Activated naive CD4-positive, alpha-beta T cell treated with anti-CD3 and anti-CD28 coated beads for 36 hours (primary cell): ENCODE measurements at regions not wholly inside any gene's neighbourhood (a gene's known extent, or its start where the extent isn't known, plus 50 kb on each side); places are given as distances from the start of the nearest gene placed in this dataset.
"Not testable (repeated sequence)": the region's sequence is repeated elsewhere in the genome, so short reads cannot be mapped to it uniquely, and the experiment has no call there.

Experiments used
- CTCF ChIA-PET: fragments of 350-600 bp; sonication (Branson Sonifier 250); formaldehyde crosslinking; loops from one replicate; lab custom pipeline; 2021; ENCODE audit warnings: antibody characterized with exemption; lab: Charles Lee
- DNase-seq: peaks from one replicate; pipeline ENCODE4 v3.0.0-alpha.2; 2020
- H3K27ac Mint-ChIP-seq: one replicate; pipeline ENCODE4 v1.8.0; 2021; ENCODE audit warnings: mild to moderate bottlenecking, mixed read lengths
- H3K27me3 Mint-ChIP-seq: one replicate; pipeline ENCODE4 v1.8.0; 2021; ENCODE audit warnings: low read depth, mixed read lengths
- H3K36me3 Mint-ChIP-seq: one replicate; pipeline ENCODE4 v1.8.0; 2021; ENCODE audit warnings: low read depth, mixed read lengths
- H3K4me1 Mint-ChIP-seq: one replicate; pipeline ENCODE4 v1.8.0; 2021; ENCODE audit warnings: low read depth, mixed read lengths
- H3K4me3 Mint-ChIP-seq: one replicate; pipeline ENCODE4 v1.8.0; 2021; ENCODE audit warnings: mild to moderate bottlenecking, moderate library complexity, mixed read lengths
- H3K9me3 Mint-ChIP-seq: one replicate; pipeline ENCODE4 v1.8.0; 2021; ENCODE audit warnings: mixed read lengths
- intact Hi-C: fragments of 100-400 bp; cut with micrococcal nuclease; formaldehyde crosslinking; loops from one replicate; pipeline ENCODE4 v1.15.1; 2023

- Mint-ChIP-seq H3K4me3 (no peak overlapping the region), H3K4me1 (peaks cover 38% of the 10 kb centered on the region), H3K9me3 (no peaks in the 10 kb centered on the region), H3K27me3 (no peaks in the 10 kb centered on the region), H3K36me3 (no peaks in the 10 kb centered on the region), H3K27ac (no peak overlapping the region)
- intact Hi-C loops: loop anchor here (10.0 kb wide), 1 partner anchor 513 kb away; the partner anchor contains the start of gene TAS2R38
- CTCF ChIA-PET: interaction anchor here (2.7 kb wide), 1 partner anchor 10 kb away, joined by 12 read pairs; no protein-coding TSS in a partner anchor
- DNase-seq: no peak
Measured at GRCh38 chr7:142488036-142488633, 230.3 kb upstream of the PRSS58 start.

GRCh38 chr7:142487565-142487964 lies 229.7 kb upstream of the PRSS58 start:
- H3K27me3 Mint-ChIP-seq, DNase-seq, H3K4me3 Mint-ChIP-seq, H3K36me3 Mint-ChIP-seq, H3K9me3 Mint-ChIP-seq, H3K27ac Mint-ChIP-seq: not testable (repeated sequence)
- CTCF ChIA-PET: interaction anchor here (2.0 to 2.7 kb wide), 2 partner anchors 10 to 31 kb away, joined by 6 to 12 read pairs; no protein-coding TSS in a partner anchor
- intact Hi-C loops: loop anchor here (1.0 to 10.0 kb wide), 2 partner anchors 19 to 513 kb away; partner anchors contain the start of gene TAS2R38
- H3K4me1 Mint-ChIP-seq: peaks cover 39% of the 10 kb centered on the region

GRCh38 chr7:142487124-142487523 lies 229.3 kb upstream of the PRSS58 start:
- peaks cover 39% of the 10 kb centered on the region for H3K4me1 Mint-ChIP-seq
- no peak overlapping the region for H3K4me3 Mint-ChIP-seq
- CTCF ChIA-PET: interaction anchor here (0.7 to 12.0 kb wide), 9 partner anchors 9 to 131 kb away, joined by 3 to 361 read pairs (median 6); no protein-coding TSS in a partner anchor
- no peaks in the 10 kb centered on the region for H3K27me3 Mint-ChIP-seq
- no peaks in the 10 kb centered on the region for H3K9me3 Mint-ChIP-seq
- H3K27ac Mint-ChIP-seq: no peak overlapping the region
- intact Hi-C loops: loop anchor here (1.0 to 10.0 kb wide), 2 partner anchors 19 to 512 kb away; partner anchors contain the start of gene TAS2R38
- no peaks in the 10 kb centered on the region for H3K36me3 Mint-ChIP-seq
- DNase-seq: no peak

GRCh38 chr7:142485617-142486226 lies 227.9 kb upstream of the PRSS58 start:
- no peaks in the 10 kb centered on the region for H3K9me3 Mint-ChIP-seq
- CTCF ChIA-PET: interaction anchor here (0.8 to 12.0 kb wide), 15 partner anchors 8 to 73 kb away, joined by 3 to 361 read pairs (median 4); no protein-coding TSS in a partner anchor
- peak; percentile 61 for DNase-seq
- H3K4me3 Mint-ChIP-seq: no peak overlapping the region
- no peaks in the 10 kb centered on the region for H3K36me3 Mint-ChIP-seq
- H3K27ac Mint-ChIP-seq: peak overlapping the region; percentile 8
- no peaks in the 10 kb centered on the region for H3K27me3 Mint-ChIP-seq
- peaks cover 44% of the 10 kb centered on the region for H3K4me1 Mint-ChIP-seq
- intact Hi-C loops: loop anchor here (10.0 kb wide), 1 partner anchor 511 kb away; the partner anchor contains the start of gene TAS2R38

DNA sequence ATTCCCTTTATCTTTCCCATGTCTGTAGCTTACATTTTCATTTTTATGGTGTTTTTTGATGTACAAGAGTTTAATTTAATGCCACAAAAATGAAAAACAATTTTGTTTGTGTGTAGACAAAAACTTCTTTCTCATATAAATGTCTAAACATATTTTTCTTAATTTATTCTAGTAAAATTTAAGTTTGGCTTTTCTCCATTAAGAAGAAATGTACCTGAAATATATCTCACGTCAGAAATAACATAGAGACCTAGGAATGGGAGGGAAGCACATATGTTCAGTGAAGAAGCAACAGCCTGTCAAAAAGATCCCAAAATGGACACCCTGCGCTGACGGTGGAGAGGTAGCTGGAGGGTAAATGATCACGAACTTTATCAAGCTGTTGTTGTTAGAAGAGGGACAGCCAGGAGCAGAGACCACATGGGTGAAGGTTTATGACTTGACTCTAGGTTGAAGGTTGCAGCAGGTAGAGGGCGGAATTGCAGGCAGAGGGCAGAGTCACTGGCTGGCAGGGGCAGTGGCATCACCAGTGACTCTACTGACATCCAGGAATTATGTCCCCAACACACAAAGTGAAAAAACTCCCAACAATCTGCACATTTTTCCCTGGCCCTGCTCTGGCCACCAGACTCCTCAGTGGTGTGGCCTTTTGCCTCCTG lies 225.9 kb upstream of the PRSS58 start:
- H3K27me3 Mint-ChIP-seq: no peaks in the 10 kb centered on the region
- H3K27ac Mint-ChIP-seq: no peak overlapping the region
- peaks cover 49% of the 10 kb centered on the region for H3K4me1 Mint-ChIP-seq
- no peak overlapping the region for H3K4me3 Mint-ChIP-seq
- CTCF ChIA-PET: interaction anchor here (0.7 to 12.0 kb wide), 27 partner anchors 8 to 848 kb away, joined by 3 to 361 read pairs (median 5); no protein-coding TSS in a partner anchor
- intact Hi-C loops: loop anchor here (1.0 to 10.0 kb wide), 8 partner anchors 24 to 509 kb away; partner anchors contain the start of gene TAS2R38
- no peaks in the 10 kb centered on the region for H3K36me3 Mint-ChIP-seq
- H3K9me3 Mint-ChIP-seq: no peaks in the 10 kb centered on the region
- no peak for DNase-seq

DNA sequence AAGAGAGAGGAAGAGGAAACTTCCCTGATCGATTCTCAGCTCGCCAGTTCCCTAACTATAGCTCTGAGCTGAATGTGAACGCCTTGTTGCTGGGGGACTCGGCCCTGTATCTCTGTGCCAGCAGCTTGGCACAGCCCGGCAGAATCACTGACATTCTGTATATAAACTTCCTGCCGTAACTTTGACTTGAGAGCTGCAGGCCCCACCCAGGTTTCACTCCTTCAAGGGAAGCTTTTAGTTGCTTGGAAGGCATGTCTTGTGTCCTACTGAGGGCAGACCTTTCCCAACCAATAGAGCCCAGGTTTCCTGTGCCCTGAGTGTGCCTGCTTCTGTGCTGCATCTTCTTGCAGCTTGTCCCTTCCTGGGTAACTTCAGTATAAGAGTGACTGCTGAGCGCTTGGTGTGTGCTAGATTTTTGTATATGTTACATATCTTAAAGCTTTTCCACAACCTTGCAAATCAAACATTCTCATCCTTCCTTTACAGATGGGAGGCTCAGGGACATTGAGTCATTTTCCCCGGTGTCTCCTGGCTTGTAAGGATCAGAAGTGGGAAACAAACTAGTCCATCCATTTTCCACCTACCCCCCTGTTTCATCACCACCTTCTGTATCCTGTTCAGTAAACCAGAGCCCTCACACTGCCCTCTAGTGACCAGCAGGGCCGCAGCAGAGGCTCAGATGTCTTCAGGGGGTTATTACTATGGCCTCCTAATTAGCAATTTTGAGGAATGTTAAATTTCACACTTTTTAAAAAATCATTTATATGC lies 225.2 kb upstream of the PRSS58 start:
- Mint-ChIP-seq H3K27ac (peak overlapping the region; percentile 88), H3K36me3 (no peaks in the 10 kb centered on the region), H3K27me3 (no peaks in the 10 kb centered on the region), H3K9me3 (no peaks in the 10 kb centered on the region), H3K4me3 (peak overlapping the region; percentile 48), H3K4me1 (peaks cover 51% of the 10 kb centered on the region)
- CTCF ChIA-PET: interaction anchor here (0.7 to 12.0 kb wide), 26 partner anchors 9 to 848 kb away, joined by 3 to 361 read pairs (median 6); no protein-coding TSS in a partner anchor
- intact Hi-C loops: loop anchor here (1.0 to 10.0 kb wide), 8 partner anchors 24 to 508 kb away; partner anchors contain the start of gene TAS2R38
- peak; percentile 83 for DNase-seq

DNA sequence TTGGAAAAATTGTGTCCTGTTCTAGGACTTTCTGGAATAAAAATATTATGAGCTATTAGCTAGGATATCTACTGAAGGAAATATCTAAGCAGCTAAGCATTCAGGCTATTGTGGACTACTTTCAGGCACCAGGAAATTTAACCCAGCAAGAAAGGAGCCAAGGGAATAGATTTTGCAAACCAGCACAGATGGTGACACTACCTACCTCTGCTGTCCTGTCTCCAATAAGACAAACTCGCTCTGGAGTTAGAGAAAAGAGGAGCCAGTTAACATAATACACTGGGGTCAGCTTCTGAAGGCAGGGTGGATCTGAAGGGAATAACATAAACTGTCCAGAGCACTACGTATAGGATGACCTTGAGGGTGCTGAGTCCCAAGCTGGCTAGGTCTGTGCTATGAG lies 223.7 kb upstream of the PRSS58 start:
- Mint-ChIP-seq H3K27ac (peak overlapping the region; percentile 30), H3K27me3 (no peaks in the 10 kb centered on the region), H3K4me1 (peaks cover 65% of the 10 kb centered on the region), H3K36me3 (no peaks in the 10 kb centered on the region), H3K4me3 (no peak overlapping the region), H3K9me3 (no peaks in the 10 kb centered on the region)
- intact Hi-C loops: loop anchor here (10.0 kb wide), 1 partner anchor 507 kb away; the partner anchor contains the start of gene TAS2R38
- no peak for DNase-seq
- CTCF ChIA-PET: interaction anchor here (0.6 to 12.0 kb wide), 17 partner anchors 8 to 178 kb away, joined by 3 to 361 read pairs (median 5); no protein-coding TSS in a partner anchor

GRCh38 chr7:142478479-142479220 lies 220.8 kb upstream of the PRSS58 start:
- H3K4me1 Mint-ChIP-seq: peaks cover 81% of the 10 kb centered on the region
- H3K27ac Mint-ChIP-seq: peak overlapping the region; percentile 21
- H3K9me3 Mint-ChIP-seq: no peaks in the 10 kb centered on the region
- DNase-seq: peak; percentile 55
- CTCF ChIA-PET: interaction anchor here (0.7 to 12.0 kb wide), 25 partner anchors 8 to 344 kb away, joined by 3 to 361 read pairs (median 4); no protein-coding TSS in a partner anchor
- no peaks in the 10 kb centered on the region for H3K36me3 Mint-ChIP-seq
- H3K27me3 Mint-ChIP-seq: no peaks in the 10 kb centered on the region
- intact Hi-C loops: loop anchor here (1.0 kb wide), 2 partner anchors 8 to 19 kb away; no protein-coding TSS in a partner anchor
- H3K4me3 Mint-ChIP-seq: no peak overlapping the region

GRCh38 chr7:142477801-142478200 lies 219.9 kb upstream of the PRSS58 start:
- intact Hi-C loops: loop anchor here (1.0 kb wide), 2 partner anchors 8 to 18 kb away; no protein-coding TSS in a partner anchor
- Mint-ChIP-seq H3K27ac (peak overlapping the region; percentile 67), H3K4me3 (peak overlapping the region; percentile 6), H3K4me1 (peaks cover 77% of the 10 kb centered on the region)
- not testable (repeated sequence) for H3K27me3 Mint-ChIP-seq, H3K9me3 Mint-ChIP-seq, H3K36me3 Mint-ChIP-seq, DNase-seq
- CTCF ChIA-PET: interaction anchor here (0.7 to 12.0 kb wide), 20 partner anchors 9 to 100 kb away, joined by 3 to 361 read pairs (median 5); no protein-coding TSS in a partner anchor

DNA sequence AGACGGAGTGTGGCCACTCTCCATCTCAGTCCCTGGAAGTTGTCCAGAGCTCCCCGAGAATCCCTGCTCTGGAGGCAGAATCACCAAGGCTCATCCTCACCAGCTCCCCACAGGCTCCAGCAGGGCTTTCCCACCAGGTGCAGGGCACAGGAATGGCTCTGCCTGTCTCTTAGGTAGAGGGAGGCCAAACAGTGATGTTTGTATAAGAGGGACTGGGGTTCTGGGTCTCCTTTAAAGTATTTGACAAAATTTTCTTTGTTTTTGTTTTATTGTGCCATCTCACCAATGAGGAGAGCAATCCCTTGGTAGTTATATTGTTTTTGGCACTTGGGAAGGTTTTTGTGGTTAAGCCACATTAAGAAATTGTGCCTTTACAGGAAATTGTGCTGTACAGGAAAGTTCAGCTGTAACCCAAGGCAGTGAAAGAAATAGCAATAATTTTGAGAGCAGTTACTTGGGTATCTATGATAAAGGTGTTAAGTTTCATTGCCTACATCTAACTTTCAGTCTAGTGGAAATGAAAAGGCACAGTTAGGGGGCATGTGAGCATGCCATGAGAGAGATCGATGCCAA lies 219.3 kb upstream of the PRSS58 start:
- CTCF ChIA-PET: interaction anchor here (1.1 to 12.0 kb wide), 8 partner anchors 9 to 92 kb away, joined by 3 to 361 read pairs (median 6); no protein-coding TSS in a partner anchor
- peak overlapping the region; percentile 6 for H3K4me3 Mint-ChIP-seq
- no peak for DNase-seq
- peak overlapping the region; percentile 67 for H3K27ac Mint-ChIP-seq
- H3K4me1 Mint-ChIP-seq: peaks cover 75% of the 10 kb centered on the region
- H3K9me3 Mint-ChIP-seq: no peaks in the 10 kb centered on the region
- H3K27me3 Mint-ChIP-seq: no peaks in the 10 kb centered on the region
- intact Hi-C loops: no loop called here
- no peaks in the 10 kb centered on the region for H3K36me3 Mint-ChIP-seq
